ENCODE measurements at regions not wholly inside any gene's neighbourhood (a gene's known extent, or its start where the extent isn't known, plus 50 kb on each side); places are given as distances from the start of the nearest gene placed in this dataset.

DNA sequence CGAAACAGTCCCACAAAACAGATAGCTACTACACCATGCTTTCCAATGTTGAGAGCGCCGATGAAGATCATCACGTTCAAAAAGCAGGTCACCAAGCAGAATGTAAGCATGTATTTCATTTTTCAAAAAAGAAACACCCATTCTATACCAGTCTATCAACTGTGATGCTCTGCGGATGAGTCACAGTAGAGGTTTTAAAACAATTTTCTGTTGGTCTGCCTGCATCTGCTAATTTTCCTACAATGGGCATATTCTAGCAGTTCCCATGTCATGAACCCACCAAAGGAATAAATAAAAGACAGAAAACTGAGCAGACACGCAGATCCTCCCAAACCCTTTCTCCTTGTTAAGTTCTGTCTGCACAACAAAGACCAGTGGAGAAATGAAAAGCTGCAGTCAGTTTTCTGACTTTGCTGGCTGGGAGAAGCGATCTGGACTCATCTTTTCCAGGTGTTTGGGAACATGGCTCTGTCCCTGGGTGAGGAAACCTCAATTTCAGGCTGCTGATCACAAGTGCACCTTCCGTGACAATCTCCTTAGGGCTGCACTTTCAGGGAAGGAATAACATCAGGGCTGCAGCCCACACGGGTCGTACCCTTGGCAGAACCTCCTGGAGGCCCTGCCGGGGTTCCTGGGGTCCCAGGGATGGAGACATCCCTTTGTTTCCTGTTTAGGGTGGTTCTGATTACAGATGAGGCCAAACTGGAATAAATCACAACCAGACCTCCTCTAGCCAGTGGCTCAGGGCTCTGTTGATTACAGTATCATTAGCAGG, 200.1 kb downstream of the BMP7 start:
- DNase-seq = no peak

DNA sequence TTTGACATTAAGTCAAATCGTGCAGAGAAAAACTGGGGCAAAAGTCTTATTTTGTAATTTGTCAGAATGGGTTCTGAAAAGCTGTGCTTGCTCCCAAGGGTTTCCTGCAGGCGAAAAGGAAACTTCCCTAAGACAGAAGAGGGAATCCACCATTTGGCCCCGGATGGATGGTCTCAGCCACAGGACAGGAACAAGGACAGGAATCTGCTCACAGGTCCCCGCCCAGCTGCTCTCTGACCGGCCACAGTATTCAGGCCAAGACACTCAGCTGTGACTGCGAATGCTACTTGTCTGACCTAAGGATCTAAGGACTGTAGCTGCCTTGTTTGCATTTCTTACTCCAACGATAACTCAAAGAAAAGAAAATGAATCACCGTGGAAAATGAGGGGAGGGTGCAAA, 197.0 kb downstream of the BMP7 start:
- DNase-seq = no peak

DNA sequence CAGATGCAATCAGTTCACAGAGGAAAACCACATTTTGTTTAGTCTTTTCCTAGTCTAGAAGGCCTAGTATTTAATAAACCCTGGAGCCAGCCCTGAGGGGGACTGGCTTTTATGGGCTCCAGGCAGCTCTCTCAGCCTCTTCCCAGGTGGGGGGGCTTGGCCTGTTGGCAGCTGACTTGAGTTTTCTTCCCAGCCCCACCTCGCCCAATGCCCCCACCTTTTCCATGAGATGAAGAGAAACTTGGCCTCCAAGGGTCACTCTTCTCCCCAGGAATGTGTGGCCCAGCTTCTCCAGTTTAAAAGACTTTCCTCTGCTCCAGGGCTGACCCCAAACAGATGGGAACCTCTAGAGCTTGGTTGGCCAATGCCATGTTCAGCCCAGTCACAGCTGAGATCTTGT, 196.1 kb downstream of the BMP7 start:
- DNase-seq = no peak

DNA sequence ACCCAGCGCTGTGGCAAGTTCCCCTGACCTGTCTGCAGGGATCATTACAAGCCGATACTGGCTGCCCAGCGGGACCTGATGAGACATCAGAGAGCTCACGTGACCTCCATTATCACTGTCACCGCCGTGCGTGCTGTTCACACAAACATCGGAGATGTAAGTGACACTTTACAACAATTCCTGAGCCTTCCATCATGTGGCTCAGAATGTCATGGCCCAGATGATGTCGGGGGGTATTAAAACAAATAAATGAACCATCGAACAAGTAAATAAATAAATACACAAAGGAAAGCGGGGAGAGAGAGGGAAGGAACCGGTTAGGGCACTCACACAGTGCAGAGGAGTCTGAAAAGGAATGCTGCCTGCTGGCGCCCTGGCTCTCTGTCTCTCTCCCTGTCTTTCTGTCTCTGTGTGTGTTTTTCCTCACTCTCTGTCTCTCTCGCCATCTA, 195.1 kb downstream of the BMP7 start:
- DNase-seq = no peak

DNA sequence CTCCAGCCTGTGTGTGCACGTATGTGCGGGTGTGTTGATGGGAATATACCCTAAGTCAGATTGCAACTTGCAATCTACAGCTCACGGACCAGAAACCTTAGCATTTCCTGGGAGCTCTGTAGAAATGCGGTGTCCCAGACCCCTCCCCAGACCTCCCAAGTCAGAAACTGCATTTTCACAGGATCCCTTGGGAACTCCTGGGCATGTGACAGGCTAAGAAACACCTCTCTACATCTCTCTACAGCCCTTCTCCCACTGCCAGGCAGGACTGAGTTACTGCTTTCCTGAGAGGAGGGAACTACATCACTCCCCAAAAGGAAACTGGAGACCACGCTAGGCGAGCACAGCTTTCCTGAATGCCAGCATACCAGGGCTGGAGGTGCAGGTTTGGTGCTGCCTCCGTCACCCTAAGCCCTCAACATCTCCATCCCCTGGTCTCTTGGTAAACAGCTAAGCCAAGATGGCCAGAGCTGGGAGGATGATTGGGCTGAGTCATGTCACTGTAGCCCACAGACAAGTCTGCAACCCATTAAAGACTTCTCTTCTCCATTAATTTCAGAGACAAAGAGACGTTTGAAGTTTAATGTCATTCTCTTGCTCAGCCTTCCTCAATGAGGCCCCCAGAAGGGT, 194.4 kb downstream of the BMP7 start:
- DNase-seq = no peak

DNA sequence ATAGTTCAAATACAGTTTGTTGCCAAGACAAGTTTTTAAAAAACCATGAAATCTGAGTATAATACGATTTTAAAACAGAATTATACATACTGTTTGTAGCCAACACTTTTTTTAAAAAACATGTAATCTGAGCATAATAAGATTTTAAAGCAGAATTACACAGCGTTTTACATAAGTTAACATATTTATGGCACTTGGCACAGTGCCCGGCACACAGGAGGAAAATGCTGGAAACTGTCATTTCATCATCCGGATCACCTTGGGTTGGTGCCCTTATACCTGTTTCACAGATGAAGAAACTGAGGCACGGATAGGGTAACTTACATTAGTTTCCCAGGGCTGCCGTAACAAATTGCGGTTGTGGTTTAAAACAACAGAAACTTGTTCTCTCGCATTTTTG, 193.0 kb downstream of the BMP7 start:
- DNase-seq = no peak

DNA sequence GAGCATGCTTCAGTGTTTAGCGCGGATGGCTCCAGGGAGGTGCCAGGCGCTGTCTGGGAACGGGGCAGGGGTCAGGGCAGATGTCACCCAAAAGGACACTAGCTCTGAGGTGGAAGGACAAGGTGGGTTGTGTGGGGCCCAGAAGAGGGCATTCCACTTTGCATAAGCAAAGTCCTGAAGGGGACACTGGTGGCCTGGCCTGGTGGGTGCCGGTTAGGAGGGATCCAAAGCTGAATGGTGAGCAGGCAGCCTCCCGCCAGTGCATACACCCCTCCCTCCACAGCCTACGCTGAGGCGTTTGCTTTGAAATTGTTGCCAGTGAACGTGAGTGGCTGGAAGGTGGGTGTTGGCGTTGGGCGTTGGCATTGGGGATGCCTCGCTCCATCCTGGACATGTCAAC, 192.1 kb downstream of the BMP7 start:
- DNase-seq = no peak

DNA sequence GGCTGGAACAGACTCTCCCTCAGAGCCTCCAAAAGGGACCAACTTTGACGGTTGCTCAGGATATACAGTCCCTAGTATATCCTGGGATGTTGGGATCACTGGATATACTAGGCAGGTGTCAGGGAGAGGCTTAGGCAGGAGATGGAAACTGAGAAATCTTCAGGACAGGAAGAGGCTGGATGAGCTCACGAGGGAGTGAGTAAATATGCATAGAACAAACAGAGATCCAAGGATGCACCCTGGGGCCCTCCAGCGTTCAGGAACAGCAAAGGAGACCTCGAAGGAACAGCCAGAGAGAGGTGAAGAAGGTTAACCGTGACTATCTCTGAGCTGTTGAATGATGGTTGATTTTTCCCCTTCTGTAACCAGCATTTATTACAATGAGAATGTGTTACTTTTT, 191.3 kb downstream of the BMP7 start:
- DNase-seq = no peak

DNA sequence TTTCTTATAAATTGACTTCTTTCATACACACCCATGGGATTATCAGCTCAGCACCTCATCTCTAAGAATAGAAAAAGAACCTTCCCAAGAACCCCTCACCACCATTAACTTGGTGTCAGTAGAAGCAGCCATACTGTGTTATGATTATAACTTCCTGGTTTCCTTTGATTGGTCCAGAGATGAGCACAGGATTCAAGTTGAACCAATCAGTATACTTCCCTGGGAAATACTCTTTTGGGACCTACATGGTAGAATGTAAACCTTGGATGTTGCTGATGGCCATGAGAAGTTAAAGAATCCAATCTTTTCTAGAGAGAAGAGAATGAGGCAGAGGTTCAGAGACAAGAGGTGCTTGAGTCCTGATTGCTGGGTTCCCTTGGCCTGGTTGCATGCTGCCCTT, 190.8 kb downstream of the BMP7 start:
- no peak for DNase-seq

DNA sequence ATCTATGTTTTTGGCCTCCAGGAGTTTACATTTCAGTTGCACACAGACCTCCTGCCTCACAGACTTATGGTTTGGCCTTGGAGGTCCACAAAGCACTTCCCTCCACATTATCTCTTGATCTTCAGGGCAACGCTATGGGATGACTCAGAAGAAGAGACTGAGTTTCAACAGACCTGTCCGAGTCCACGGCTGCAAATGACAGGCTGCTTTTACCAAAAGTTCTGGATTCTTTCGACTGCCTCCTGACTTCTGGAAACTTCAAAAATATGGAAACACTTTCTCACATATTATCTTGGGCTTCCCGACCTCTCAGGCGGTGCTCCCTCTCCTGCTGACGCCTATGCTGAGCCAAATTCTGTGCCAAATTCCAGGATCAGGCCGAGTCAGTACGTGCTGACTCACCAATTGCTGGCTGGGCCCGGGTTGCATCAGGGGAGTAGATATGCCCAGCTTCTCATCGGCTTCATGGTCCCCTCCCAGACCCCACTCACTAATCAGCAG, 190.2 kb downstream of the BMP7 start:
- no peak for DNase-seq

DNA sequence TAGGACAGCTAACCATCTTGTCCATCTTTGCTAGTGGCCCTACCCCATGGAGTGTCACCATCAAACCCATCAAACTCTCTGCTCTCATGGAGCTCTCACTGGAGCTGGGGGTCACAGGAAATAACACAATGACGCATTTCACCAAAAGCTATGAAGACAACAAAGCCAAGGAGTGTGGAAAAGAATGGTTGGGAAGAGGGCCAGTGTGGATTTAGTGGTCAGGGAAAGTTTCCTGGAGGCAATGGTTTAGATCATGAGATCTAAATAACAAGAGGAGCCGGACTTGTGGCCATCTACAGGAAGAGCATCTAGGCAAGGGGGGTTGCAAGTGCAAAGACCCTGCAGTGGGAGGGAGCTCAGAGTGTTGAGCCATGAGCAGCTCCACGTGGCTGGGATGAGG, 189.5 kb downstream of the BMP7 start:
- DNase-seq = no peak

DNA sequence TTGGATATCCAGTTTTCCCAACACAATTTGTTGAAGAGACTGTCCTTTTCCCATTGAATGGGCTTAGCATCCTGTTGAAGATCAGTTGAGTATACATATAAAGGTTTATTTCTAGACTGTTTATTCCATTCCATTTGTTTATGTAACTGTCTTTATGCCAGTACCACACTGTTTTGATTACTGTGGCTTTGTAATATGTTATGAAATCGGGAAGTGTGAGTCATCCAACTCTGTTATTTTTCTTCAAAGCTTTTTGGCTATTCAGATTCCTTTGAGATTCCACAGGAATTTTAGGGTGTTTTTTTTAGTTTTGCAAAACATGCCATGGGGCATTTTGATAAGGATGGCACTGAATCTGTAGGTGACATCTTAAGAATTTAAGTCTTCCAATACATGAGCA, 188.3 kb downstream of the BMP7 start:
- no peak for DNase-seq

DNA sequence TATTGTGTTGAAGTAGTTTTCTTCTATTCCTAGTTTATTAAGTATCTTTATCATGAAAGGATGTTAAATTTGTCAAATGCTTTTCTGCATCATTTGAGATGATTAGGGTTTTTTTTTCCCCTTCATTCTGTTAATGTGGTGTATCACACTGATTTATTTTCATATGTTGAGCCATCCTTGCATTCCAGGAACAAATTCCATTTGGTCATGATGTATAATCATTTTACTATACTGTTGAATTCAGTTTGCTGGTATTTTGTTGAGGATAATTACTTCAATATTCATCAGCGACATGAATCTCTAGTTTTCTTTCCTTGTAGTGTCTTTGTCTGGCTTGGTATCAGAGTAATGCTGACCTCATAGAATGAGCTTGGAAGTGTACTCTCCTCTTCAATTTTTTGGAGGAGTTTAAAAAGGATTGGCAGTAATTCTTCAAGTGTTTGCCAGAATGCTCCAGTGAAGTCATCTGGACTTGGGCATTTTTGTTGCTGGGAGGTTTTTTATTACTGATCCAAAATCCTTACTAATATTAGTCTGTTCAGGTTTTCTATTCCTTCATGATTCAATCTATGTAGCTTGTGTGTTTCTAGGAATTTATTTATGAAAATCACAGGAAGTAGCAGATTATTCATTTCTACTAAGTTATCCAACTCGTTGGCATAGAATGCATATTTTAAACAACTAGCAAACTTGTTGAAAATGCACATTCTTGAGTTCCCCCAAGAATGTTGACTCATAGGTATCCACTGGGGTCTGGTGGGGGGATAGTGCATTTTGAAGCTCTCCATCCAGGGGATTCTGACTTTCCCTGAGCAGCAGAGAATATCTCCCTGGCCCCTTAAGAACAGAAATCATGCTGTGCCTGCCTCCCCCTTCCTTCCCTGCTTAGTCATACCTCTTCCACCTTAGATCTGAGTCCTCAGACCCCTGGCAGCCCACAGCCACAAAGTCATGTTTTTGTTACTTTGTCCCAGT, 187.1 kb downstream of the BMP7 start:
- no peak for DNase-seq

DNA sequence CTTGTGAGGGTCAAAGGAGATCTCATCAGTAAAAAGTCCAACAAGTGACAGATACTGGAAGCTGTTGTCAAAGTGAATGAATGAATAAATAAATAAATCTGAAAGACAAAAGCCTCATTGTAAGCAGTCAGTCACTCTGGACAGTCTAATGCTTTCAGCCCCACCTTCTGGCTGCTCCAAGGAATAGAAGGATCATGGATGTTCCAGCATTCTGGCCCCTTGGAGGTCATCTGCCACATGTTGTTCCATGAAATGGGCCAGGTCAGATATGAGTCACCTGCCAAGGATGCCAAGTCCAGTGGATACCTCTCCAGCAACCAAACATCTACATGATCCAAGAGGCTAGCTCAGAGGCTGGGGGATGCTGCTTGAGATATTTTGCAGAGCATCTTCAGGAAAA, 185.6 kb downstream of the BMP7 start:
- DNase-seq = no peak

DNA sequence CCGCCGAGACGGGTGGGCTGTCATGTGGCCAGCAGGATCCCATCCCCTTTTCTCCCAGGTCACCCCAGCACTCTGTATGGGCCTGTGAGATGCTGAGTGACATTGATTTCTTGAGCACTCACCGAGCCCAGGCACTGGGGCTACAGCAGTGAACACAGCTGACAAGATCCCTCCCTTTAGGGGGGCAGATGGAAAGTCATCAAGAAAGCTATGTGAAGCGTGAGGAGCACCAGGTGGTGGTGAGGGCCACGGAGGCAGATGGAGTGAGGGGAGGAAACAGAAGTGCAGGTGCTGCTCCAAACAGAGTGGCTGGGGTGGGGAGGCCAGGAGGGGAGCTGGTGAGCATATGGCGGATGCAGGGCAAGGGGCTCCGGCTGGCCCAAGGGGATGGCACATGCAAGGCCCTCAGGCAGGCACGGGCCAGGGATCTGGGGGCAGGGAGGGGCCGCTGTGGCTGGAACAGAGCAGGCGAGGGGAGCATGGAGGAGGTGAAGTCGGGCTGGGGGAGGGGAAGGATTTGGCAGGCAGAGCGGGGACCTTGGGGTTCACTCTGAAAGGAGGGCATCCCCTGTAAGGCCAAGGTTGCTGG, 184.0 kb downstream of the BMP7 start:
- DNase-seq = no peak

DNA sequence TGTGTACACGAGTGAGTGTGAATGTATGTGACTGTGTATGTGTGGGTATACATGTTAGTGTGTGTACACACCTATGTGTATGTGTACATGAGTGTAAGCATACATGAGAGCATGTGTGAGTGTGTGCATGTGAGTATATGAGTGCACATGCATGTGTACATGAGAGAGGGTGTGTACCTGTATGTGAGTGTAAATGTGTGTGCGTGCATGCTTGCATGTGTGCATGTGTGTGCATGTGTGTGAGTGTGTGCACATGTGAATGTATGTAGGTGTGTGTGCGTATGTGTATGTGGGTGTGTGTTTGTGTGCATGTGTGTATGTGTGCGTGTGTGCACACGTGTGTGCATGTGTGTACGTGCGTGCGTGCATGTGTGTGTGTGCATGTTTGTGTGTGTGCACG, 183.4 kb downstream of the BMP7 start:
- DNase-seq = no peak

DNA sequence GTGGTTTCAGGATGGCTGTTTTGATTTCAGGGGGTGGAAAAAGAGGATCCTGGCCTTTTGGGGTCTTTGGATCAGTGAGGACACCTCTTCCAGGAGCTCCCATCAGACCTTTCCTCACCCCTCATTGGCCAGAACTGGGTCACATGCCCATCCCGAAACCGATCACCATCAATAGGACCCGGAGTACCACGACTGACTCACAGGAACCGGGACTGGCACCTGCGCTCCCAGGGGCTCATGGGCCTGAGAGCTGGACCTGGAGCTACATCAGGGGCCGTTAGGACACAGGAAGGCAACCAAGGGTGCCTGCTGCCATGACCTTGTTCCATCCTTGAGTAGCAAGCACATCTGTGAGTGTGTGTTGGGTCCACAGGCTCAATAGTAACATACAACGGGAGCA, 180.4 kb downstream of the BMP7 start:
- DNase-seq = no peak

DNA sequence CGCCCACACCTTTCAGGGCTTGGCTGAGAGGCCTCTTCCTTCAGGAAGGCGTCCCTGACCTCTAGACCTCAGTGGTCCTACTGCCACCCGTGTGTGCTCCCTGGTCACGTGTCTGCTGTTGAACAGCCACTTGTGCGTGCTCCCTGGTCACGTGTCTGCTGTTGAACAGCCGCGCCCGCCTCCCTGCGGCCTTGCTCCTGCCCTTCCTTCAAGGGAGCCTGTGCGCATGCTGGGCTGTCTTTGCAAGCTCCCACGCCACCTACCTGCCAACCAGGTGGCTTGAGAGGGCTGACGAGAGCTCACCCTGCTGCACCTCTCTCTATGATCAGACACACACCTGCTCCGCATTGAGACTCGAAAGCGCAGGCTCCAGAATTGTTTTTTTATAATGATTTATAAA, 179.3 kb downstream of the BMP7 start:
- DNase-seq = no peak

DNA sequence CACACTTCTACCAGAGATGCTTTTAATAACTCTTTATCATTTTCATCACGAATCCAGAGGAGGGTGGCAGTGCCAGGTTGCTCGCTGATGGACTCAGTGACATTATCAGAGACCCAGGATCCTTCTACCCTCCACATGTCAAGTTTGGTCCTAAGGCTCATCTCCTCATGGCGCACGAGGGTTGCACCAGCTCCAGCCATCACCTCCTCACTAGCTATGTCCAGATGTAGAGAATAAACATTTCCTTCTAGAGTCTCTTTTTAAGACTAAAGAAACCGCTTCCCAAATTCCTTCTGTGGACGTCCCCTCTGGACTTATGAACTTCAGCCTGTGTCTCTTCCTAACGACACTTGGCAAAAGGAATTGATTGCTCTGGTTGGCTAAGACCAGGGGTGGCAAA, 178.7 kb downstream of the BMP7 start:
- DNase-seq = no peak

DNA sequence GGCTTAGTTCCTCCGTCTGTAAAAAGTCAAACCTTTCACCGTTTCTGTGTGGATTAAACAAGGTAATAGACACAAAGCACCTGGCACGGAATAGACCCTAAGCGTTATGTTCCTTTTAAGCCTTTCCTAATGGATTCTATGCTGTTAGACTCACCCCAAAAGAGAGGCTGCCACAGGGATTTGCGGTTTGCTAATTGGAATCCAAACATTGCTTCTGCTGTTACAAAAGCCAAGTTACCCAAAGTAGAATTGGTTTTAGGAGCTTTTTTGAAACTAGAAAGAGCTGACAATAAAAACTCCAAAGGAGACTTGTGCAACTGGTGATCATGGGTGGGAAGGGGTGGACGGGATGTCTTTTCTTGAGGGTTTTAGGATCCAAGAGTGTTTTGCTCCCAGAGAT, 178.0 kb downstream of the BMP7 start:
- DNase-seq = no peak

DNA sequence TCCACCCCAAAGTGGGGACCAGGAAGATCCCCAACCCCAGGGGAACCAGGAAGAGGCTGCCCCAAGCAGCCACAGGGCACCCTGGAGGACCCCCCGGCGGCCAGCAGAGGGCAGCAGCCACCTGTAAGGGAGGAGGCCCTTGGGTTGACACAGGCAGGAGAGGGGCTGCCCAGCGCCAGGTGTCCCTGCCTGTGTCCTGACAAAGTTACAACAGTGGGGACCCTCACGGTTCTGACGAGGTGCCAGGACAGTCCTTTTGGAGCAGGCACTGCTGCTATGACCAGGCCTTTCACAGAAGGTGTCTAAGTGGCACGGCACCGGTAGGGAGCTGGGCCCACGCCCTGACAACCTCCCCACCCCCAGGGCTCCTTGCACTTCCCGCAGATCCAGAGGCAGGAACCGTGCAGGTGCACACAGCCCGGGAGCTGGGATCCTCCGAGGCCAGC, 176.7 kb downstream of the BMP7 start:
- DNase-seq = peak; percentile 11

DNA sequence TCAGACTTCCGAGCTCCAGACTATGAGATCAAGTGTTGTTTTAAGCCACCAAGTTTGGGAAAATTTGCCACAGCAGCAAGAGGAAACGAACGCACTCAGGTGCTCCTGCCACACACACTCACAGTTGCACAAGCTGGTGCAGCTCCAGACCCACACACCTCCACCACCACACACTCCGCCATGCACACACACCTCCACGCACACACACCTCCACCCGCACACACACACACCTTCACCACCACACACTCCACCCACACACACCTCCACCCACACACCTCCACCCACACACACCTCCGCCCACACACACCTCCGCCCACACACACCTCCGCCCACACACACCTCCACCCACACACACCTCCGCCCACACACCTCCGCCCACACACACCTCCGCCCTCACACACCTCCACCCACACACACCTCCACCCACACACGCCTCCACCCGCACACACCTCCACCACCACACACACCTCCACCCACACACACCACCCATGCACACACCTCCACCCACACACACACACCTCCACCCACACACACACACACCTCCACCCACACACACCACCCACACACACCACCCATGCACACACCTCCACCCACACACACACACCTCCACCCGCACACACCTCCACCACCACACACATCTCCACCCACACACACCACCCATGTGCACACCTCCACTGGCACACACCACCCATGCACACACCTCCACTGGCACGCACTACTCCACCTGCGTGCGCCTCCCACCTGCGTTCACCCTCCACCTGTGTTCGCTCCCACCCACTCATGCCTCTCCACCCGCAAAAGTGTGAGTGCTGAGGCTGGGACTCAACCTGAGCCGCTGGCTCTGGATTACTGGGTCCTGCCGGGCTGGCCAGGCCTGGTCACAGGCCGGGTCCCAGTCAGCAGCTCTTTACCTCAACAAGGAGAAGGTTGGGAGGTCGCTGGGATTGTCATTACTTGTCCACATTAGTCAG, 175.6 kb downstream of the BMP7 start:
- DNase-seq = no peak
